CD4-positive, alpha-beta T cell treated with Interleukin-10 for 1 hour (primary cell): ENCODE measurements at regions not wholly inside any gene's neighbourhood (a gene's known extent, or its start where the extent isn't known, plus 50 kb on each side); places are given as distances from the start of the nearest gene placed in this dataset.
"Not testable (repeated sequence)": the region's sequence is repeated elsewhere in the genome, so short reads cannot be mapped to it uniquely, and the experiment has no call there.

Source experiments
- DNase-seq: peaks from one replicate; pipeline ENCODE4 v3.0.0-alpha.2; 2020

GRCh38 chr6:142016666-142017065 is 116.1 kb upstream of the GJE1 start:
- not testable (repeated sequence) for DNase-seq

- DNase-seq = not testable (repeated sequence)
These were observed 117.3 kb upstream of the GJE1 start for GRCh38 chr6:142015463-142015862.

GRCh38 chr6:142015011-142015410 is 117.7 kb upstream of the GJE1 start:
- no peak for DNase-seq

DNA sequence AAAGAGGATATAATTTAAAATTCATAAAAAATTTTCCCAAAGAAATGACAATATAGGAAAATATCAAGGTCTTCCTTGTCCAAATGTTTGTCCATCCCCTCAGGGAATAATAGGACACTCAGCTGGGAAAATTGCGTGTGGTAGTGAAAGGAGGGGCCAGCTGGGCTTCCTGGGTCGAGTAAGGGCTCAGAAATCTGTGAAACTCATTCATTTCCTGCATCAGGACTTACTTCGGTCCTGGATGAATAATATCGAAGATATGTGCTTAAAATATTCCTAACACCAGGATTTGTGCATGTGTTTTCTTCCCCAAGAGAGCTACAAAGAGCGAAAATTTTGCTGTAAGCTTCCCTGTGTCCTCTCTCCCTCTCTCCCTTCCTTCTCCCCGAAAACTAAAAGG is 118.2 kb upstream of the GJE1 start:
- DNase-seq = no peak

GRCh38 chr6:142013875-142014495 is 118.7 kb upstream of the GJE1 start:
- DNase-seq = no peak

GRCh38 chr6:142013287-142013686 is 119.4 kb upstream of the GJE1 start:
- no peak for DNase-seq

- no peak for DNase-seq
These were observed 121.0 kb upstream of the GJE1 start for GRCh38 chr6:142011775-142012174.

DNA sequence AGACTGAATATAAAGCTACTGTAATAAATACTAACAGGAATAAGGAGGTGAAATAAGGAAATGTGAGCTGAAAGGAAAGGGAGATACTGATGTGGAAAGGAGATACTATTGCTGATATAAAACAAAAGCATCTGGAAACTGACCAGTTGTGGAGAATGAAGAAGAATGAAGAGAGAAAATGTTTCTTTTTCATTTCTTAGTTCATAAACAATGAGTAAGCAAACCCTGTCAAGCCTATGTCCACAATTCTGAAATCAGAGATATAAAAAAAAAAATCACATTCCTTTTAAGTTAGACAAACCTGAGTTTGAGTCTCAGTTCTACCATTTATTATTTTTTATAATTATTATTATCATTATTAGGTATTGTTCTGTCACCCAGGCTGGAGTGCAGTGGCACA is 121.6 kb upstream of the GJE1 start:
- DNase-seq = no peak

DNA sequence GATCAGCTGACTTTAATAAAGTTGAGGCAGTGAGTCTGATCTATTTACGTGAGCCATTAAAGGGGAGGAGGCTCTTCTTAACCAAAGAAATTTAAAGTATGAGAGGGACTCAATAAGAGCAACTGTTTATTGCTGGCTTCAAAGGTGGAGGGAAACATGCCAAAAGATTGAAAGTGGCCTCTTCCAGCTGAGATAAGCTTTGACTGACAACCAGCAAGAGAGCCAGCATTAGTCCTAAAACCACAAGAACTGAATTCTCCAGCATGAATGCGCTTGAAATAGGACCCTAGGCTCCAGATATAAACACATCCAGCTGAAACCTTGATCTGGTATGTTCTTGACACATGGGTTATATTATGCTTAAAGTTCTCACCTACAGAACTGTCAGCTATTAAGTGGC is 123.1 kb upstream of the GJE1 start:
- no peak for DNase-seq

DNA sequence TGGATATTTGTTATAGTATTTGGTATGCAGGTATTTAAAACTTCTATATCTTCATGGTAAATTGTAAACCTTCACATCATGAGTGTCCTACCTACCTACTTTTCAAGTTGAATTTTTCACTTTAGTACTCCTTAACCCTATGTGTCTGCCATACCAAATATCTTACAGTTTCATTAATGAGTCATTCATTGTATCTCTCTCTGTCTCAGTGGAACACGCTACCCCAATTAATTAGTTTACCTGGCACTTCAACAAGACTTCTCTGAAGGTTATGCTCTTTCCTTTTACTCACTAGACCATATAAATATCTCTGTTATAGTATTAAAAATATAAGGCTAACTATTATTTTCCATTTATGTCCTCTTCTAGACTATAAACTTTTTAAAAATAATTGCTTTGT is 123.9 kb upstream of the GJE1 start:
- no peak for DNase-seq

GRCh38 chr6:142008016-142008735 is 124.5 kb upstream of the GJE1 start:
- no peak for DNase-seq

DNA sequence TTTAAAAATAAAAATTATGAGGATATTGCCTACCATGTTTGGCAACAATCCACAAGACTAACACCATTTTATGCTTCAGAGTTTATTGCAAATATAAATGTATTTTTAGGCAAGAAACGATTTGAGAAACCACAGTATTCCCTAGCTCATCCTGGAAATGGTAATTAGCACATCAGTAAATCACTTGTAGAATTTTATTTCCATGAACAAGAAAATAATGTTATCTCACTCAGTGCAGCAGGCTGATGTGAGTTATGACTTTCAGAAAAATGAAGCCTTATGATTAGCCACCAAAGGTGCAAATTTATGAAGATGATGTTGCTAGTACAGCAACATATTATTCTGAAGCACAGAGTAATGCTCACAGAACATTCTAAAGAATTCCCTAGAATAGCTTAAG is 127.7 kb upstream of the GJE1 start:
- no peak for DNase-seq

DNA sequence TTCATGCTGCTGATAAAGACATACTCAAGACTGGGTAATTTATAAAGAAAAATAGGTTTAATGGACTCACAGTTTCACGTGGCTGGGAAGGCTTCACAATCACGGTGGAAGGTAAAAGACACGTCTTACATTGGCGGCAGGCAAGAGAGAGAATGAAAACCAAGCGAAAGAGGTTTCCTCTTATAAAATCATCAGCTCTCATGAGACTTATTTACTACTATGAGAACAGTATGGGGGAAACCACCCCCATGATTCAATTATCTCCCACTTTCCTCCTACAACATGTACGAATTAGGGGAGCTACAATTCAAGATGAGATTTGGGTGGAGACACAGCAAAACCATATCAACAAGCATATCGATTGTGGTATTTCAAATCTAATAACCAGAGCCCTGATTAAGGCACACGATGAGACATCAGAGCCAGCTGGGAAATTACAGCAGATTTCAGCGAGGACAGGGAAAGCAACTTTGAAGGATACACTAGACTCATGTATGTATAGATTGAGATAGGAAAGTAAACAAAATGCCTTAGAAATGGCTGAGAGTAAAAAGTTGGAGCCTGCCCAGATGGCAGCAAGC is 129.8 kb upstream of the GJE1 start:
- DNase-seq = no peak

DNA sequence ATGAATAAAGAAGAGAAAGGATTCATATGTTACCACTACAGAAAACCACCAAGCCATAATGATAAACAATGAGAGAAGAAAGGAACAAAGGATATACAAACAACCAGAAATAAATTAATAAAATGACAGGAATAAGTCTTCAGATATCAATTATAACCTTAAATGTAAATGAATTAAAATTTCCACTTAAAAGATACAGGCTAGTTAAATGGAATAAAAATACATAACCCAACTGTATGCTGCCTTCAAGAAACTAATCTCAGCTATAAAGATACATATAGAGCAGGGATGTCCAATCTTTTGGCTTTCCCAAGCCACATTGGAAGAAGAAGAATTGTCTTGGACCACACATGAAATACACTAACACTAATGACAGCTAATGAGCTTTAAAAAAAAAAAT is 135.9 kb upstream of the GJE1 start:
- no peak for DNase-seq

DNA sequence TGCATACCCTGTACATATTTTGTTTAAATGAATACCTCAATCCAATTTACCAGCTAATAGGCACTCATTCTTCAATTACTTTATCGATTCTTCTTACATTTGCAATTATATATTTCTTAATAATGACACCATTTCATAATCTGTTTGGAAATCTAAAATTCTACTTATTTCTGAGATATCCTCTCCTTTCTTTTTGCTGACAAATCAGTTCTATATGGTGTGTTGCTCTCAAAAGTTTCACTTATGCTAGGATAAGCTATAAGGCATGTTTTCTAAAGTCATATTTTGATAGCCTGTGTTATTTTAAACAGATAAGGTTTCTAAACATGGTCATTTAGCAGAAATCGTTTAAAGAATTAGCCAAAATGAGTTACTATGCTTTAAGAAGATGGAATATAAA is 140.6 kb upstream of the GJE1 start:
- no peak for DNase-seq

DNA sequence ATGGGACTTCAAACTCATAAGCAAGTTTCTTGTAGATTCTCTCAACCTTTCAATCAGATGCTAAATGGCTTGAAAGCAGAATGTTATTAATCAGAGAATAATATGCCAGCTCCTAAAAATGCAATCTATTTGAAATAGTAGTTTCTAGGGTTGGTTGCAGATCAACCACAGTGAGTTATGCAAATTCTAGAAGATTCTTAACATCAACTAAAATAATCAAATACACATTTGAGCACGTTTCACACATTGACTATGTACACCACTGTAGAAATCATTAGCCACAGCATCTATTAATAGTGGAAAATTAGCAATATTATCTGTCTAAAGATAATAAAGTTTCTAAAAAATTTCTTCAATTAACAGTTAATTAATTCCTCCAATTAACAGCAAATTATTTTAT is 141.9 kb upstream of the GJE1 start:
- no peak for DNase-seq

- no peak for DNase-seq
These were observed 143.1 kb upstream of the GJE1 start for GRCh38 chr6:141989706-141989959.

DNA sequence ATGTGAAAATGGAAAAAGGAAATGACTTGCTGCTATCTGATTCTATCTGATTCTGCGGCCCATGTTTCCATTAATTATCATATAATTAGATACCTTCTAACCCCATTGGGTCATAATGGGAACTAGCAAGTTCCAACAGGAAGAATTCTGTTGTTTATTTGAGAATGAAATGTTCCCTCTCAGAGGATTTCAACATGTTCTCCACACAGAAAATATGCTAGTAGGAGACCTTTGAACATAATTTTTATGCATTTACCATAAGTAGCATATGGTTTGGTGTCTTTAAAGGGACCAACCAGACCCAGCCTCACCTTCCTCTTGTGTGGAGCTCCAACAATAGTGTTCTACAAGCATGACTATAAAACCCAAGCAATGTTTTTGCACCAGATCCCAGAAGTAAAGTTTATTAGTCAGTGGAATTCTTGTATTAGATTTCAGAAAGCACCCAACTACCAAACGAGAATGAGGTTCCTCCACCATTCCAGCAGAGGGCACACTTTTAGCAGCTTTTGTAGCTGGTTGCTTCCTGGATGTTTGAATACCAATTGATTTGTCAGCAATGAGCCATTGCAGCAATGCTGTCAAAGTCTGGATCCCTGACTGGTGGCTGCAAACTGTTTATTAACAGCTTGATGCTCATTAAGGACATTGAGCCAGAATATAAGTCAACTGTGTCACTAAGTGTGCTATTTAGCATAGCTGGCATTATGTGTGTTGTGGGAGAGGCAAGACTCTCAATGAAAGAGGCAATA is 143.6 kb upstream of the GJE1 start:
- peak; percentile 43 for DNase-seq

DNA sequence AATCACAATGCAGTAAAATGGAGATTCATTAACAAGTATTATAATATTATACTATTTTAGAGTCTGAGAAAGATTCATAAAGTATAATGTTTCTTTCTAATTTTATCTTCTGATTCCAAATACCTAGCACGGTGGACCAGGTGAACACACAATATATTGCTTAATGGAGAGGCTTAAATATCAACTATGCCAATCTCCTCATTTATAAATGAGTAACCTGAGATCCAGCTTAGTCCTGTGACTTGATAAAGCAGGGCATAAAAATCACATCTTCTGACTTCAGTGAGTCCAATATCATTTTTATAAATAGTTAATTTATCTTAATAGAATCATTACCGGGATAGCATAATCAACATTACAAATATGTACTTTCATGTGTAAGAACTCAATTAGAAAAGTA is 144.4 kb upstream of the GJE1 start:
- DNase-seq = no peak

GRCh38 chr6:141986457-141986856 is 146.3 kb upstream of the GJE1 start:
- no peak for DNase-seq

- DNase-seq = no peak
These were observed 151.5 kb upstream of the GJE1 start for GRCh38 chr6:141981190-141981589.

- DNase-seq = no peak
These were observed 154.9 kb upstream of the GJE1 start for GRCh38 chr6:141977782-141978181.

GRCh38 chr6:141976994-141977393 is 155.7 kb upstream of the GJE1 start:
- no peak for DNase-seq

GRCh38 chr6:141969768-141970415 is 162.8 kb upstream of the GJE1 start:
- not testable (repeated sequence) for DNase-seq
